NB4 (cell line): ENCODE measurements at regions not wholly inside any gene's neighbourhood (a gene's known extent, or its start where the extent isn't known, plus 50 kb on each side); places are given as distances from the start of the nearest gene placed in this dataset.

ENCODE experiments used
- MYC ChIP-seq: IDR thresholded peaks from 2 replicates; pipeline ENCODE4 v1.6.1; 2011; ENCODE audit warnings: low read depth, low read length
- POLR2A ChIP-seq: IDR thresholded peaks from 2 replicates; pipeline ENCODE4 v1.6.1; 2011; ENCODE audit warnings: mild to moderate bottlenecking; ENCODE audit not compliant: insufficient read length; ENCODE audit errors: extremely low read depth
- TF ChIP-seq, protein P1 (sequence below): IDR thresholded peaks from one replicate; pipeline ENCODE4 v1.5.1; 2012; ENCODE audit warnings: low read depth, low read length

DNA sequence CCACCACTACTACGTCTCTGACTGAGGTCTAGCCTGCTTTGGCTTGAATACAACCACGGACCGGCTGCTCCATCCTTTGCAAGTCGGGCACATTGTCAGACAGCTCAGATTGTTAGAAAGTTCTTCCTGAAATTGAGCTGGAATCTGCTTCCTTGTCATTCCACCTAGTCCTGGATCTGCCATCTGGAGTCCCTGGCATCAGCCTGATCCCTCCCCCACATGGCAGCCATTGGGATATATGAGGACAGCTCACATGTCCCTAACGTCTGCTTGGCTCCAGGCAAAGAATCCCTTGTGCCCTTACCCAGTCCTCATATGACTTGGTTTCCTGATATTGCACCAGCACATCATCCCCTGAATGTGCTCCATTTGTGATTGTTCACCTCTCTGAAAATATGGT is 56.3 kb upstream of the SYT6 start:
- no peak for TF ChIP-seq POLR2A
- TF ChIP-seq, protein P1, sequence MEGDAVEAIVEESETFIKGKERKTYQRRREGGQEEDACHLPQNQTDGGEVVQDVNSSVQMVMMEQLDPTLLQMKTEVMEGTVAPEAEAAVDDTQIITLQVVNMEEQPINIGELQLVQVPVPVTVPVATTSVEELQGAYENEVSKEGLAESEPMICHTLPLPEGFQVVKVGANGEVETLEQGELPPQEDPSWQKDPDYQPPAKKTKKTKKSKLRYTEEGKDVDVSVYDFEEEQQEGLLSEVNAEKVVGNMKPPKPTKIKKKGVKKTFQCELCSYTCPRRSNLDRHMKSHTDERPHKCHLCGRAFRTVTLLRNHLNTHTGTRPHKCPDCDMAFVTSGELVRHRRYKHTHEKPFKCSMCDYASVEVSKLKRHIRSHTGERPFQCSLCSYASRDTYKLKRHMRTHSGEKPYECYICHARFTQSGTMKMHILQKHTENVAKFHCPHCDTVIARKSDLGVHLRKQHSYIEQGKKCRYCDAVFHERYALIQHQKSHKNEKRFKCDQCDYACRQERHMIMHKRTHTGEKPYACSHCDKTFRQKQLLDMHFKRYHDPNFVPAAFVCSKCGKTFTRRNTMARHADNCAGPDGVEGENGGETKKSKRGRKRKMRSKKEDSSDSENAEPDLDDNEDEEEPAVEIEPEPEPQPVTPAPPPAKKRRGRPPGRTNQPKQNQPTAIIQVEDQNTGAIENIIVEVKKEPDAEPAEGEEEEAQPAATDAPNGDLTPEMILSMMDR, result no peak
- TF ChIP-seq MYC, result no peak
